Upper lobe of right lung (tissue), 1 donor: ENCODE measurements at regions not wholly inside any gene's neighbourhood (a gene's known extent, or its start where the extent isn't known, plus 50 kb on each side); places are given as distances from the start of the nearest gene placed in this dataset.
"Not testable (repeated sequence)": the region's sequence is repeated elsewhere in the genome, so short reads cannot be mapped to it uniquely, and the experiment has no call there.

Source experiments
- ATAC-seq: fragments of 200-7000 bp; cut with Tn5 transposase; one replicate; pipeline ENCODE4 v1.9.1; 2020; ENCODE audit warnings: mild to moderate bottlenecking, moderate library complexity
- DNase-seq: peaks from one replicate; pipeline ENCODE4 v3.0.0-alpha.2; 2020
- H3K27ac ChIP-seq: fragments of 200-600 bp; one replicate; pipeline ENCODE4 v1.8.0; 2022
- H3K27me3 ChIP-seq: fragments of 200-600 bp; one replicate; pipeline ENCODE4 v1.8.0; 2022; ENCODE audit warnings: mild to moderate bottlenecking
- H3K36me3 ChIP-seq: fragments of 200-600 bp; one replicate; pipeline ENCODE4 v1.8.0; 2022
- H3K4me1 ChIP-seq: fragments of 200-600 bp; one replicate; pipeline ENCODE4 v1.8.0; 2022
- H3K4me3 ChIP-seq: fragments of 200-600 bp; one replicate; pipeline ENCODE4 v1.8.0; 2022; ENCODE audit warnings: mild to moderate bottlenecking
- H3K9me3 ChIP-seq: fragments of 200-600 bp; one replicate; pipeline ENCODE4 v1.8.0; 2022
- intact Hi-C: fragments of 100-400 bp; cut with DNase I; formaldehyde crosslinking; loops from one replicate; pipeline ENCODE4 v1.11.0; 2022
- TF ChIP-seq, protein P1 (sequence below): fragments of 200-600 bp; IDR thresholded peaks from one replicate; pipeline ENCODE4 v1.8.0; 2022; ENCODE audit warnings: antibody characterized with exemption
- donor health status: DM: no; HTN: yes; CAD: no; lungs with severe emphysema.

GRCh38 chr2:239800785-239801386 is 224.3 kb downstream of the NDUFA10 start:
- no peaks in the 10 kb centered on the region for H3K27me3 ChIP-seq
- intact Hi-C loops, result no loop called here
- ATAC-seq (no peak), DNase-seq (no peak)
- no peak overlapping the region for H3K4me3 ChIP-seq
- H3K36me3 ChIP-seq, result no peaks in the 10 kb centered on the region
- H3K9me3 ChIP-seq, result no peaks in the 10 kb centered on the region
- TF ChIP-seq, protein P1, sequence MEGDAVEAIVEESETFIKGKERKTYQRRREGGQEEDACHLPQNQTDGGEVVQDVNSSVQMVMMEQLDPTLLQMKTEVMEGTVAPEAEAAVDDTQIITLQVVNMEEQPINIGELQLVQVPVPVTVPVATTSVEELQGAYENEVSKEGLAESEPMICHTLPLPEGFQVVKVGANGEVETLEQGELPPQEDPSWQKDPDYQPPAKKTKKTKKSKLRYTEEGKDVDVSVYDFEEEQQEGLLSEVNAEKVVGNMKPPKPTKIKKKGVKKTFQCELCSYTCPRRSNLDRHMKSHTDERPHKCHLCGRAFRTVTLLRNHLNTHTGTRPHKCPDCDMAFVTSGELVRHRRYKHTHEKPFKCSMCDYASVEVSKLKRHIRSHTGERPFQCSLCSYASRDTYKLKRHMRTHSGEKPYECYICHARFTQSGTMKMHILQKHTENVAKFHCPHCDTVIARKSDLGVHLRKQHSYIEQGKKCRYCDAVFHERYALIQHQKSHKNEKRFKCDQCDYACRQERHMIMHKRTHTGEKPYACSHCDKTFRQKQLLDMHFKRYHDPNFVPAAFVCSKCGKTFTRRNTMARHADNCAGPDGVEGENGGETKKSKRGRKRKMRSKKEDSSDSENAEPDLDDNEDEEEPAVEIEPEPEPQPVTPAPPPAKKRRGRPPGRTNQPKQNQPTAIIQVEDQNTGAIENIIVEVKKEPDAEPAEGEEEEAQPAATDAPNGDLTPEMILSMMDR, result no peak
- H3K27ac ChIP-seq, result no peak overlapping the region
- no peaks in the 10 kb centered on the region for H3K4me1 ChIP-seq

- H3K9me3 ChIP-seq, result no peaks in the 10 kb centered on the region
- TF ChIP-seq, protein P1, result no peak
- no peak overlapping the region for H3K27ac ChIP-seq
- intact Hi-C loops, result no loop called here
- no peaks in the 10 kb centered on the region for H3K27me3 ChIP-seq
- H3K36me3 ChIP-seq, result no peaks in the 10 kb centered on the region
- no peak for DNase-seq
- no peak for ATAC-seq
- H3K4me1 ChIP-seq, result no peaks in the 10 kb centered on the region
- no peak overlapping the region for H3K4me3 ChIP-seq
Measured at GRCh38 chr2:239797316-239797715, 227.8 kb downstream of the NDUFA10 start.

DNA sequence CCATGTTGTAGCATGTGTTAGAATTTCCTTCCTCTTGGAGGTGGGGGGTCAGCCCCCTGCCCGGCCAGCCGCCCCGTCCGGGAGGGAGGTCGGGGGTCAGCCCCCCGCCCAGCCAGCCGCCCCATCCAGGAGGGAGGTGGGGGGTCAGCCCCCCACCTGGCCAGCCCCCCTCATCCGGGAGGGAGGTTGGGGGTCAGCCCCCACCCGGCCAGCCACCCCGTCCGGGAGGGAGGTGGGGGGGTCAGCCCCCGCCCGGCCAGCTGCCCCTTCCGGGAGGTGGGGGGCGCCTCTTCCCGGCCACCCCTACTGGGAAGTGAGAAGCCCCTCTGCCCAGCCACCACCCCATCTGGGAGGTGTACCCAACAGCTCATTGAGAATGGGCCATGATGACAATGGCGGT is 229.4 kb downstream of the NDUFA10 start:
- H3K4me1 ChIP-seq, intact Hi-C loops, H3K9me3 ChIP-seq, ATAC-seq, H3K4me3 ChIP-seq, DNase-seq, H3K36me3 ChIP-seq, H3K27me3 ChIP-seq, H3K27ac ChIP-seq: not testable (repeated sequence)

DNA sequence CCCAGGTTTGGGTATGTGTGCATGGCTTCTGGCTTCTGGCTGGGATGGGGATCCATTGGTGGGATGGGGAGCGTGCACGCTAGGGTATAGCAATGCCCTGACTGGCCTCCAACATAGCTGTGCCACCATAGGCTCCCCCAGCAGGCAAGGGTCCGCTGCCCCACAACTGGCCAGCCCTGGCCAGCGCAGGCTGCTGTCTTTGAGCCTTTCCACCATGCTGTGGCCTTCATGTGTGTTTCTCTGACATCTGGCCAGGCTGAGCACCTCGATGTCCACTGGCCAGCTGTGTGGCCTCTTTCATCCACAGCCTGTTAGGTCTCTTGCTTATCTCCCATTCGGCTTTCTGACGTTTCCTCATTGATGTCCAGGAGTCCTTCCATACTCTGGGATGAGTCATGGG is 231.3 kb downstream of the NDUFA10 start:
- no peak for ATAC-seq
- Histone ChIP-seq H3K4me1 (no peaks in the 10 kb centered on the region), H3K27ac (no peak overlapping the region), H3K27me3 (no peaks in the 10 kb centered on the region), H3K4me3 (no peak overlapping the region), H3K9me3 (no peaks in the 10 kb centered on the region), H3K36me3 (no peaks in the 10 kb centered on the region)
- intact Hi-C loops, result no loop called here
- no peak for DNase-seq
- TF ChIP-seq, protein P1, result no peak

GRCh38 chr2:239793086-239793485 is 232.1 kb downstream of the NDUFA10 start:
- H3K9me3 ChIP-seq, result no peaks in the 10 kb centered on the region
- intact Hi-C loops, result no loop called here
- no peaks in the 10 kb centered on the region for H3K27me3 ChIP-seq
- H3K36me3 ChIP-seq, result no peaks in the 10 kb centered on the region
- ATAC-seq (no peak), DNase-seq (no peak)
- TF ChIP-seq, protein P1, result no peak
- no peaks in the 10 kb centered on the region for H3K4me1 ChIP-seq
- no peak overlapping the region for H3K4me3 ChIP-seq
- no peak overlapping the region for H3K27ac ChIP-seq

DNA sequence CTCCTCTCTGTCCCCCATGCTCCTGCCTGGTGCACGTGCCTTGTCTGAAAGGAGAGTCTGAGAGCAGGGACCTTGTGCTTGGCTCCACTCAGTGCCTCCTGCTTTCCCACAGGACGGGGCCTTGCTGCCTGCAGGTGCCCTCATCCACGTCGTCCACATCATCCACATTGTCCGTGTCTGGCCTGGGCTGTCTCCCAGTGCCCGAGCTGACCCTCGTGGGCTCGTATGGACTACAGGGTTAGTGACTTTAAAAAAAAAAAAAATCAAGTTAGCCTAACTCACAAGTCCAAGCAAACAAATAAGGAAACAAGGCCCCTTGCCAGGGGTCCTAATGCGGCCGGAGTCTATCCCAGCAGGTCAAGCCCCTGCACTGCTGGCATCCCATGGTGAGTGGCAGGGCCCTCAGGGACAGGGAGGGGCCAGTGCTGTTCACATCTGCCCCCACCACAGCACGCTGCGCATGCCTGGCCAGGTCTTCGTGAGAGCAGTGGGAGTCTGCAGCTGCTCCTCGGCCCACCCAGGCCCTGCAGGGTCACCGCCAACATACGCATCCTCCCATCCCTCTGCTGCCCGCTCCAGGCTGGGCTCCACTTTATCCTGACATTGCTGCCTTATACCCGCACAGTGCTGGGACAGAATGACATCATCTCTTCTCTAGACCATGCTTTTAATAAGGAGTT is 232.6 kb downstream of the NDUFA10 start:
- Histone ChIP-seq H3K27me3 (no peaks in the 10 kb centered on the region), H3K4me3 (no peak overlapping the region), H3K4me1 (no peaks in the 10 kb centered on the region), H3K36me3 (no peaks in the 10 kb centered on the region), H3K9me3 (no peaks in the 10 kb centered on the region), H3K27ac (no peak overlapping the region)
- no peak for DNase-seq
- TF ChIP-seq, protein P1, result no peak
- intact Hi-C loops, result no loop called here
- ATAC-seq, result peak; percentile 24
